ENCODE measurements at regions not wholly inside any gene's neighbourhood (a gene's known extent, or its start where the extent isn't known, plus 50 kb on each side); places are given as distances from the start of the nearest gene placed in this dataset.

GRCh38 chr7:79673969-79674368 lies 220.5 kb upstream of the MAGI2 start:
- Histone ChIP-seq H3K4me3 (ENCODE audit: low read depth, low read length) (no peak overlapping the region), H3K27me3 (ENCODE audit: control insufficient read depth, insufficient read depth, low read length) (no peaks in the 10 kb centered on the region), H3K36me3 (ENCODE audit: control insufficient read depth, insufficient read depth, low read length) (no peaks in the 10 kb centered on the region)
- no peak for DNase-seq (ENCODE audit: low read depth)
- TF ChIP-seq CTCF (IDR thresholded peaks at IDR 0.05; ENCODE audit: insufficient read depth, low read length, poor library complexity, severe bottlenecking) = no peak

- DNase-seq (ENCODE audit: low read depth) = no peak
- Histone ChIP-seq H3K36me3 (ENCODE audit: control insufficient read depth, insufficient read depth, low read length) (no peaks in the 10 kb centered on the region), H3K4me3 (ENCODE audit: low read depth, low read length) (no peak overlapping the region), H3K27me3 (ENCODE audit: control insufficient read depth, insufficient read depth, low read length) (no peaks in the 10 kb centered on the region)
- TF ChIP-seq CTCF (IDR thresholded peaks at IDR 0.05; ENCODE audit: insufficient read depth, low read length, poor library complexity, severe bottlenecking) = no peak
Observed at GRCh38 chr7:79673421-79673820, 220.0 kb upstream of the MAGI2 start.

- Histone ChIP-seq H3K27me3 (ENCODE audit: control insufficient read depth, insufficient read depth, low read length) (no peaks in the 10 kb centered on the region), H3K36me3 (ENCODE audit: control insufficient read depth, insufficient read depth, low read length) (no peaks in the 10 kb centered on the region), H3K4me3 (ENCODE audit: low read depth, low read length) (no peak overlapping the region)
- TF ChIP-seq CTCF (IDR thresholded peaks at IDR 0.05; ENCODE audit: insufficient read depth, low read length, poor library complexity, severe bottlenecking) = no peak
- DNase-seq (ENCODE audit: low read depth) = no peak
Observed at GRCh38 chr7:79668292-79668691, 214.8 kb upstream of the MAGI2 start.

GRCh38 chr7:79666472-79666871 lies 213.0 kb upstream of the MAGI2 start:
- no peak for TF ChIP-seq CTCF (IDR thresholded peaks at IDR 0.05; ENCODE audit: insufficient read depth, low read length, poor library complexity, severe bottlenecking)
- H3K4me3 ChIP-seq (ENCODE audit: low read depth, low read length) = no peak overlapping the region
- H3K36me3 ChIP-seq (ENCODE audit: control insufficient read depth, insufficient read depth, low read length) = no peaks in the 10 kb centered on the region
- H3K27me3 ChIP-seq (ENCODE audit: control insufficient read depth, insufficient read depth, low read length) = no peaks in the 10 kb centered on the region
- DNase-seq (ENCODE audit: low read depth) = no peak

- Histone ChIP-seq H3K4me3 (ENCODE audit: low read depth, low read length) (no peak overlapping the region), H3K36me3 (ENCODE audit: control insufficient read depth, insufficient read depth, low read length) (no peaks in the 10 kb centered on the region), H3K27me3 (ENCODE audit: control insufficient read depth, insufficient read depth, low read length) (no peaks in the 10 kb centered on the region)
- no peak for DNase-seq (ENCODE audit: low read depth)
- TF ChIP-seq CTCF (IDR thresholded peaks at IDR 0.05; ENCODE audit: insufficient read depth, low read length, poor library complexity, severe bottlenecking) = no peak
Observed at GRCh38 chr7:79664884-79665676, 211.6 kb upstream of the MAGI2 start.

- no peak for DNase-seq (ENCODE audit: low read depth)
- Histone ChIP-seq H3K36me3 (ENCODE audit: control insufficient read depth, insufficient read depth, low read length) (no peaks in the 10 kb centered on the region), H3K27me3 (ENCODE audit: control insufficient read depth, insufficient read depth, low read length) (no peaks in the 10 kb centered on the region), H3K4me3 (ENCODE audit: low read depth, low read length) (no peak overlapping the region)
- no peak for TF ChIP-seq CTCF (IDR thresholded peaks at IDR 0.05; ENCODE audit: insufficient read depth, low read length, poor library complexity, severe bottlenecking)
Observed at GRCh38 chr7:79658304-79658703, 204.8 kb upstream of the MAGI2 start.
